ENCODE measurements at regions not wholly inside any gene's neighbourhood (a gene's known extent, or its start where the extent isn't known, plus 50 kb on each side); places are given as distances from the start of the nearest gene placed in this dataset.

GRCh38 chr4:127139788-127140286 lies 492.9 kb upstream of the INTU start:
- no peak overlapping the region for H3K4me3 ChIP-seq (ENCODE audit: low read depth, low read length)
- TF ChIP-seq, protein P1, sequence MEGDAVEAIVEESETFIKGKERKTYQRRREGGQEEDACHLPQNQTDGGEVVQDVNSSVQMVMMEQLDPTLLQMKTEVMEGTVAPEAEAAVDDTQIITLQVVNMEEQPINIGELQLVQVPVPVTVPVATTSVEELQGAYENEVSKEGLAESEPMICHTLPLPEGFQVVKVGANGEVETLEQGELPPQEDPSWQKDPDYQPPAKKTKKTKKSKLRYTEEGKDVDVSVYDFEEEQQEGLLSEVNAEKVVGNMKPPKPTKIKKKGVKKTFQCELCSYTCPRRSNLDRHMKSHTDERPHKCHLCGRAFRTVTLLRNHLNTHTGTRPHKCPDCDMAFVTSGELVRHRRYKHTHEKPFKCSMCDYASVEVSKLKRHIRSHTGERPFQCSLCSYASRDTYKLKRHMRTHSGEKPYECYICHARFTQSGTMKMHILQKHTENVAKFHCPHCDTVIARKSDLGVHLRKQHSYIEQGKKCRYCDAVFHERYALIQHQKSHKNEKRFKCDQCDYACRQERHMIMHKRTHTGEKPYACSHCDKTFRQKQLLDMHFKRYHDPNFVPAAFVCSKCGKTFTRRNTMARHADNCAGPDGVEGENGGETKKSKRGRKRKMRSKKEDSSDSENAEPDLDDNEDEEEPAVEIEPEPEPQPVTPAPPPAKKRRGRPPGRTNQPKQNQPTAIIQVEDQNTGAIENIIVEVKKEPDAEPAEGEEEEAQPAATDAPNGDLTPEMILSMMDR (IDR thresholded peaks at IDR 0.05; ENCODE audit: borderline replicate concordance, insufficient read depth, low read depth, low read length), result no peak

DNA sequence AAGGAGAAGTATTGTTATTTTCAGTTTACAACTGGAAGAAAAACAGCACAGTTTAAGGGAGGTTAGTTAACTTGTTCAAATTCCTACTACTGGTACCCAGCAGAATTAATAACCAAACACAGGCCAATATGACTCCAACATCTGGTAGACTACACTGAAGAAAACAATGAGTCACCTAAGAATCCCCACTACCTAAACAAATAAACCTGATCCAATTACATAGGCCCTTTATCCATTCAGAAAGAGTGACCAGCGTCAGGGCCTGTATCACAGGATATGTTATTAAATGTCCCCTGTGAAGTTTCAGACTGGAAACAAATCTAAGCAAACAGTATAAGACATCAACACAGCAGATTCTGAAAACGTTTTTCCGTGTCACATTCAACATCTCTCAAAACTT lies 492.5 kb upstream of the INTU start:
- H3K4me3 ChIP-seq (ENCODE audit: low read depth, low read length), result no peak overlapping the region
- TF ChIP-seq, protein P1 (IDR thresholded peaks at IDR 0.05; ENCODE audit: borderline replicate concordance, insufficient read depth, low read depth, low read length), result no peak

DNA sequence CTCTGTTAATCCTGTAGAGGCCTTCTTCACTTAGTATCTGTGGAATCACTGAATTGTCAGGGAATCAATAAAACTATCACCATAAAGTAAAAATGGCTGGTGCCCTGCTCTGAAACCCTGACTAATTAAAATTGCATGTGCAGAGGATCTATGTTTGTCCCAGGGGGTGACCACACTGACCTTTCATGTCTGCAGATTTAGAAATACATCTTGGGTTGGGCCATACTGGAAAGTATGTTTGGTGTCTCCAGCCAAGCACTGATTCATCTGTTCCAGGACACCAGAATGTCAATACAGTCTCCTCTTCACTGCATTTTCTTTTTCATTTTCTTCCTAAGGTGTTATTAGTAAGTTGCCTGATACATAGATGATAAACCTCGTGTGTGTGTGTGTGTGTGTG lies 490.9 kb upstream of the INTU start:
- TF ChIP-seq, protein P1 (IDR thresholded peaks at IDR 0.05; ENCODE audit: borderline replicate concordance, insufficient read depth, low read depth, low read length), result no peak
- H3K4me3 ChIP-seq (ENCODE audit: low read depth, low read length), result no peak overlapping the region

DNA sequence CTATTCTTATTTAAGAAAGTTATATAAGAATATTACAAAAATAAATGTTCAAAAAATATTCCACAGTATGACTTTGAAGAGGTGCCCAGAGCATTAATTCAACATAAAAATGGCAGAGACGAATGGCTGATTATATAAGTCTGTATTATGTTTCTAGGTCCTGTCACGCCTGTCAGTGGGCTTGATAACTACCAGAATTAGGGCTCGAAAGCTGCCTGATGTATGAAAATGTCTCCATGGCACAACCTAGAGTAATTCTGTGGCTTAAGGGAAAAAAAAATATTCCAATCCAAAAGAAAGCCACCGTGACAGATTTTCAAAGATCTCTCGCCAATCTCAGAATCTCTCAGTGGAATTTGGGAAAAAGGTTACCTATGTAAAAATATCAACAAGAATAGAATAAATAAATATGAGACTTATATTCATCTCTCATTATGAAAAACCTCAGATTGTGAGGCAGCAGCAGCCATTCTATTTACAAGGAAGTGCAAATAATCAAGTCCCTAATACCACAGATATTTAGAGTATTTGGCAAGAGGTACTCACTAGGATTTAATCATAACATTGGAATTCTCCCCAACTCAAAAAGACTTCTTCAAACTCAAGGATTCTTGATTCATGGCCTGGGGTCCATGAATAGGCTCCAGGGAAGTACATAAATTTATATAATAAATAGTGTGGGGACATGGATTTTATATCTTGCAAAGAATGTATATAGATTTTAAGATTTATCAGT lies 489.1 kb upstream of the INTU start:
- H3K4me3 ChIP-seq (ENCODE audit: low read depth, low read length), result no peak overlapping the region
- TF ChIP-seq, protein P1 (IDR thresholded peaks at IDR 0.05; ENCODE audit: borderline replicate concordance, insufficient read depth, low read depth, low read length), result no peak

DNA sequence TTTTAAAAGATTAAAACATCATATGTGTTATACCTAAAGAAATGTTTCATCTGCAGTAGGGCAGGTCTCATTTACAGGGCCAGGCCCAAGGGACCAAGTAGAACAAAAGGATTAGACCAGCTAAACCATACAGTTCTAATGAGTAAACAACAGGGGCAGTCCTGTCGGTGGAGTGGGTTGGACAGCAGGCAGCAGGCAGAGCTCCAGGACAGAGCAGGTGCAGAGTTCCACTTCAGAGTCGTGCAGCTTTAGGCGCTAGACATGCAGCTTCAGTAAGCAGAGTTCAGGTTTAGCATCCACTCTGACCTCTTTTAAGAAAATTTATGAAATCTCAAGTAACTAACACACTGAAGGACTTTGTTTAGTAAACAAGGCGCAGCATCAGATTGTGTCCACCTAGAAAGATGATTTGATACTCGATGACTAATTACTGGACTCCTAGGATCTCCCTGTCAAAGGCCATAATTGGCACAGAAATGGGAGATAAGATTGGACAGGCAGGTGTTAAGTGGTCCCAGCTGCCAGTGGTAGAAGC lies 487.7 kb upstream of the INTU start:
- TF ChIP-seq, protein P1 (IDR thresholded peaks at IDR 0.05; ENCODE audit: borderline replicate concordance, insufficient read depth, low read depth, low read length), result no peak
- no peak overlapping the region for H3K4me3 ChIP-seq (ENCODE audit: low read depth, low read length)

GRCh38 chr4:127148165-127148564 lies 484.6 kb upstream of the INTU start:
- TF ChIP-seq, protein P1 (IDR thresholded peaks at IDR 0.05; ENCODE audit: borderline replicate concordance, insufficient read depth, low read depth, low read length), result no peak
- no peak overlapping the region for H3K4me3 ChIP-seq (ENCODE audit: low read depth, low read length)

DNA sequence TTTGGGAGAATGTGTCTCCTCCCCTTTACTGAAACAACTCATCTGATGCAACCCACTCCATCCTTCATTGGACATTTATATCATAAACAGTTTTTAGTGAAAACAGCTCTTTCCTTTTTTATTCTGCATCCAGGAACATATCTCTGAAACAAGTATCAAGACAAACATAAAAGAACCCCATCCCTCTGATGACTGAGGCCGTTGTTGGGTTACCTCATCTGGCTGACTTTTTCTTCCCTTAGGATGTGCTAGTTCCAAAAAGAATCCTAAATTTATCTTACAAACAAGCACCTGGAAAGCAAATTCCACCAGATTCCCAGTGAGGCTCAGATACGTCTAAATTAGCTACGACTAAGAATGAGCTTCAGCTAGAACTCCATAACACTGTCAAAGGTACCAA lies 483.7 kb upstream of the INTU start:
- no peak overlapping the region for H3K4me3 ChIP-seq (ENCODE audit: low read depth, low read length)
- TF ChIP-seq, protein P1 (IDR thresholded peaks at IDR 0.05; ENCODE audit: borderline replicate concordance, insufficient read depth, low read depth, low read length), result no peak

Data from GM12875 (cell line).